ENCODE measurements at regions not wholly inside any gene's neighbourhood (a gene's known extent, or its start where the extent isn't known, plus 50 kb on each side); places are given as distances from the start of the nearest gene placed in this dataset.

GRCh38 chr16:55184619-55185018 lies 139.4 kb upstream of the IRX6 start:
- Histone ChIP-seq H3K27ac (no peak overlapping the region), H3K4me1 (ENCODE audit: insufficient read depth) (no peaks in the 10 kb centered on the region), H3K36me3 (replicated peaks; ENCODE audit: insufficient read depth, low read depth) (no peaks in the 10 kb centered on the region), H4K20me1 (ENCODE audit: insufficient read depth, poor library complexity, severe bottlenecking) (no peaks in the 10 kb centered on the region), H3K27me3 (no peaks in the 10 kb centered on the region), H3K4me3 (no peak overlapping the region), H3K4me2 (no peak overlapping the region), H3K9me2 (replicated peaks; ENCODE audit: insufficient read depth) (no peaks in the 10 kb centered on the region), H3K79me2 (no peaks in the 10 kb centered on the region), H2AFZ (no peak overlapping the region), H3K9me3 (ENCODE audit: low read depth) (no peaks in the 10 kb centered on the region)
- no peak for TF ChIP-seq EZH2 (IDR thresholded peaks at IDR 0.05; ENCODE audit: borderline replicate concordance)
- TF ChIP-seq, protein P1, sequence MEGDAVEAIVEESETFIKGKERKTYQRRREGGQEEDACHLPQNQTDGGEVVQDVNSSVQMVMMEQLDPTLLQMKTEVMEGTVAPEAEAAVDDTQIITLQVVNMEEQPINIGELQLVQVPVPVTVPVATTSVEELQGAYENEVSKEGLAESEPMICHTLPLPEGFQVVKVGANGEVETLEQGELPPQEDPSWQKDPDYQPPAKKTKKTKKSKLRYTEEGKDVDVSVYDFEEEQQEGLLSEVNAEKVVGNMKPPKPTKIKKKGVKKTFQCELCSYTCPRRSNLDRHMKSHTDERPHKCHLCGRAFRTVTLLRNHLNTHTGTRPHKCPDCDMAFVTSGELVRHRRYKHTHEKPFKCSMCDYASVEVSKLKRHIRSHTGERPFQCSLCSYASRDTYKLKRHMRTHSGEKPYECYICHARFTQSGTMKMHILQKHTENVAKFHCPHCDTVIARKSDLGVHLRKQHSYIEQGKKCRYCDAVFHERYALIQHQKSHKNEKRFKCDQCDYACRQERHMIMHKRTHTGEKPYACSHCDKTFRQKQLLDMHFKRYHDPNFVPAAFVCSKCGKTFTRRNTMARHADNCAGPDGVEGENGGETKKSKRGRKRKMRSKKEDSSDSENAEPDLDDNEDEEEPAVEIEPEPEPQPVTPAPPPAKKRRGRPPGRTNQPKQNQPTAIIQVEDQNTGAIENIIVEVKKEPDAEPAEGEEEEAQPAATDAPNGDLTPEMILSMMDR (IDR thresholded peaks at IDR 0.05; ENCODE audit: poor library complexity) = no peak
- no peak for TF ChIP-seq EZH2phosphoT487 (IDR thresholded peaks at IDR 0.05; ENCODE audit: low read depth, severe bottlenecking, unreplicated experiment)
- DNase-seq (ENCODE audit: low spot score) = no peak
- WGBS (ENCODE audit: low lambda C conversion rate, missing lambda C conversion rate) = 49% methylated on average over 3 of the region's 3 CpGs

GRCh38 chr16:55189224-55189623 lies 134.8 kb upstream of the IRX6 start:
- Histone ChIP-seq H4K20me1 (ENCODE audit: insufficient read depth, poor library complexity, severe bottlenecking) (no peaks in the 10 kb centered on the region), H3K9me3 (ENCODE audit: low read depth) (no peaks in the 10 kb centered on the region), H3K27me3 (no peaks in the 10 kb centered on the region), H3K9me2 (replicated peaks; ENCODE audit: insufficient read depth) (no peaks in the 10 kb centered on the region), H3K27ac (no peak overlapping the region), H3K4me3 (no peak overlapping the region), H2AFZ (no peak overlapping the region), H3K79me2 (no peaks in the 10 kb centered on the region), H3K4me2 (no peak overlapping the region), H3K36me3 (replicated peaks; ENCODE audit: insufficient read depth, low read depth) (no peaks in the 10 kb centered on the region), H3K4me1 (ENCODE audit: insufficient read depth) (no peaks in the 10 kb centered on the region)
- 79% methylated on average over 6 of the region's 6 CpGs for WGBS (ENCODE audit: low lambda C conversion rate, missing lambda C conversion rate)
- DNase-seq (ENCODE audit: low spot score) = no peak
- TF ChIP-seq EZH2phosphoT487 (IDR thresholded peaks at IDR 0.05; ENCODE audit: low read depth, severe bottlenecking, unreplicated experiment) = no peak

DNA sequence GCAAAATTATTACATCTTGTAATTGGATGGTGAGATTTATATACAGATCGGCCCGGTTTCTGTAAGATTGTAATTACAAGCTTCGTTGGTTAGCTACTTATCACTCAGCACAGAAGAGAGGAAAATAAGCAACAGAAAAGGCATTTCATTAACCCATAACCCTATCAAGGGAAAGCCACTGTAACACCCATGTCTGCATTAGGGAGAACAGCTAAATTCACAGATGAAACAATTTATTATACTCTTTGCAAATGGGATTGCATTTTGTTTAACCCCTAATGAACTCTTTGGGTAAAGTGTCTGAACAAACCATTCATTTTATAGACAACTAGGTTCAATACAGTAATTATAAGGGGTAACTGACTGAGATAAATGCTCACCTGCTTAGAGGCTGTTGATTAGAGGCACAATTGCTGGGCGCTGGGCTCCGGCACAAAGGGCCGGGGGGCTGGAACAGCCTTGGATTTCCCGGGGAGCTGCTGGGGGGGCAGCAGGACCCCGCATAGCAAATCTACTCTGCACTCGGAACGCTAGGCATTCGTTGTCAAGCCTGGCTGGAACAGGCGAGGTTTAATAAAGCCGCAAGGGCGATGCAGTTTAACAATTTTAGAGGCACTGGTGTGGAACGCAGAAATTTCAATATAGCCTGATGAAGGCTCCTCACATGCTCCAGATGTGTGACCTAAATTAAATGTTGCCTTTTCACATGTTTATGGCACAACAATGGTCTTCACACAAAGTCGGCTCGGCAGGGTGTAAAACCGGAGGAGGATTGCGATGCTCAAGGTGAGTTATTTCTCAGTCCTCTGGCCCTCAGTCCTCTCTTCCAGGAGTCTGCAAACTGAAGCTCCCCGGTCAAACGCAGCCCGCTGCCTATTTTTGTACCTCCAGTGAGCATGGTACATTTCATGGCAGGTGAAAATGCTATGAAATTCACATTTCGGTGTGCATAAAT lies 134.0 kb upstream of the IRX6 start:
- Histone ChIP-seq H3K27ac (no peak overlapping the region), H3K36me3 (replicated peaks; ENCODE audit: insufficient read depth, low read depth) (no peaks in the 10 kb centered on the region), H2AFZ (no peak overlapping the region), H3K9me2 (replicated peaks; ENCODE audit: insufficient read depth) (no peaks in the 10 kb centered on the region), H3K4me2 (no peak overlapping the region), H3K79me2 (no peaks in the 10 kb centered on the region), H3K27me3 (no peaks in the 10 kb centered on the region), H3K4me1 (ENCODE audit: insufficient read depth) (no peaks in the 10 kb centered on the region), H3K4me3 (no peak overlapping the region), H4K20me1 (ENCODE audit: insufficient read depth, poor library complexity, severe bottlenecking) (no peaks in the 10 kb centered on the region), H3K9me3 (ENCODE audit: low read depth) (no peaks in the 10 kb centered on the region)
- DNase-seq (ENCODE audit: low spot score) = no peak
- 72% methylated on average over 23 of the region's 23 CpGs for WGBS (ENCODE audit: low lambda C conversion rate, missing lambda C conversion rate)
- TF ChIP-seq EZH2 (IDR thresholded peaks at IDR 0.05; ENCODE audit: borderline replicate concordance) = no peak
- TF ChIP-seq, protein P1 (IDR thresholded peaks at IDR 0.05; ENCODE audit: poor library complexity) = no peak
- no peak for TF ChIP-seq EZH2phosphoT487 (IDR thresholded peaks at IDR 0.05; ENCODE audit: low read depth, severe bottlenecking, unreplicated experiment)

- Histone ChIP-seq H3K79me2 (no peaks in the 10 kb centered on the region), H3K9me2 (replicated peaks; ENCODE audit: insufficient read depth) (no peaks in the 10 kb centered on the region), H3K4me3 (no peak overlapping the region), H3K36me3 (replicated peaks; ENCODE audit: insufficient read depth, low read depth) (no peaks in the 10 kb centered on the region), H3K4me2 (no peak overlapping the region), H3K9me3 (ENCODE audit: low read depth) (no peaks in the 10 kb centered on the region), H3K27ac (no peak overlapping the region), H3K4me1 (ENCODE audit: insufficient read depth) (no peaks in the 10 kb centered on the region), H4K20me1 (ENCODE audit: insufficient read depth, poor library complexity, severe bottlenecking) (no peaks in the 10 kb centered on the region), H2AFZ (no peak overlapping the region), H3K27me3 (no peaks in the 10 kb centered on the region)
- TF ChIP-seq EZH2phosphoT487 (IDR thresholded peaks at IDR 0.05; ENCODE audit: low read depth, severe bottlenecking, unreplicated experiment) (no peak), EZH2 (IDR thresholded peaks at IDR 0.05; ENCODE audit: borderline replicate concordance) (no peak)
- TF ChIP-seq, protein P1 (IDR thresholded peaks at IDR 0.05; ENCODE audit: poor library complexity) = no peak
- no peak for DNase-seq (ENCODE audit: low spot score)
Measured at GRCh38 chr16:55192734-55193133, 131.3 kb upstream of the IRX6 start.
